ENCODE measurements at regions not wholly inside any gene's neighbourhood (a gene's known extent, or its start where the extent isn't known, plus 50 kb on each side); places are given as distances from the start of the nearest gene placed in this dataset.
"Not testable (repeated sequence)": the region's sequence is repeated elsewhere in the genome, so short reads cannot be mapped to it uniquely, and the experiment has no call there.

DNA sequence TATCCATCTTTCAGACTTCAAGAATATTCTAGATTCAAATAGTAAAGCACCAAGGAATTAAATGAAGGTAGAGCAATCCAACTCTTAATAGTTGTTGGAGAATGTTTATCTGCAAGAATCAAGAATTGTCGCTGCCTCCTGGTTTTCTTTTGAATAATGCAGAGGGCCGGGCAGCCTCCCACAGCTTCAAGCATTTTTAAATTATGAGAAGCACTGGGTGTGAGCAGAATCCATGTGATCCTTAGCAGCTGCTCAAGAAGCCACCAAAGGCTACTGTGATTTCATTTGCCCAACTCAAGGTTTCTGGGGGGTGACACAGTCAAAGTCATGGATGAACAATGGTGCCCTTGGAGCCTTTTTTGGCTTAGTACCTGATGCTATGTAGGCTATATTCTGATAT, 374.9 kb downstream of the BCL2L11 start:
- H3K9ac ChIP-seq (replicated peaks; ENCODE audit: extremely low read depth, insufficient read depth, low read length); dilution Hi-C loops (cut with MboI; ENCODE audit: extremely low pct_ligation_motif_present, low sequenced_read_pairs); H3K4me3 ChIP-seq (replicated peaks in 1 of 3; ENCODE audit: insufficient read depth in 1 of 3, low read depth in 1 of 3, low read length in 3 of 3); intact Hi-C loops (cut with micrococcal nuclease); DNase-seq (ENCODE audit: low read depth, low spot score); H3K9me3 ChIP-seq (replicated peaks; ENCODE audit: control insufficient read depth, insufficient read depth, low read length); H3K36me3 ChIP-seq (ENCODE audit: control insufficient read depth in 2 of 2, extremely low read depth in 1 of 2, insufficient read depth in 2 of 2, low read length in 2 of 2); H4K20me1 ChIP-seq (replicated peaks; ENCODE audit: control insufficient read depth, extremely low read depth, insufficient read depth, low read length); POLR2A ChIA-PET; H3K27me3 ChIP-seq (ENCODE audit: control insufficient read depth in 2 of 2, insufficient read depth in 2 of 2, low read length in 2 of 2); CTCF ChIA-PET; FAIRE-seq; H3K9me1 ChIP-seq (replicated peaks; ENCODE audit: control insufficient read depth, extremely low read depth, insufficient read depth, low read length); H2AFZ ChIP-seq (ENCODE audit: low read depth, low read length); BruUV-seq (replicated peaks): not testable (repeated sequence)
- peaks cover 16% of the 10 kb centered on the region for H3K4me1 ChIP-seq (ENCODE audit: control insufficient read depth, extremely low read depth, insufficient read depth, low read length)
- H3K27ac ChIP-seq (ENCODE audit: insufficient read depth, low read depth, low read length), result peak overlapping the region; percentile 71
- peaks cover 26% of the 10 kb centered on the region for H3K79me2 ChIP-seq (ENCODE audit: control insufficient read depth, insufficient read depth, low read length)
- peak overlapping the region; percentile 24 for H3K4me2 ChIP-seq (ENCODE audit: insufficient read depth, low read length)

DNA sequence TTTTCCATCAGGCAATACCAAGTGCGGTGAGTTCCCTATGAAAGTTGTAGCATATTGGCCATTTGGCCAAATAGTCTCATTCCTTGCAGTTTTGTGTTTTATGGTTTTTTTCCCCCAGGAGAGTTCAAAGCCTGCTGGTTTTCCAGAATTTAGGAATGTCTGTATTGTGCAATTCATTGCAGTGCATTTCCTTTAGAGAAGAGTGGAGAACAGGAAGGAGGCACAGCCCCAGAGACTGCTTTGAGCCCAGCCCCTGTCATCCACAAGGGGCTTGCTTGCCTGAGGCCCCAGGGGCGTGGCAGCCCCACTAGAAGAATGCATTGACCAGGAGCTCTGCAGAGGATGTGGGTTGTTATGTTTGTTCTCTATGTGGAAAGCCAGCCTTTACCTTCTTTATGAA, 375.5 kb downstream of the BCL2L11 start:
- H3K4me2 ChIP-seq (ENCODE audit: insufficient read depth, low read length), result peak overlapping the region; percentile 24
- BruUV-seq (replicated peaks); CTCF ChIA-PET; H3K9me1 ChIP-seq (replicated peaks; ENCODE audit: control insufficient read depth, extremely low read depth, insufficient read depth, low read length); H2AFZ ChIP-seq (ENCODE audit: low read depth, low read length); H3K9ac ChIP-seq (replicated peaks; ENCODE audit: extremely low read depth, insufficient read depth, low read length); H4K20me1 ChIP-seq (replicated peaks; ENCODE audit: control insufficient read depth, extremely low read depth, insufficient read depth, low read length); intact Hi-C loops (cut with micrococcal nuclease); H3K4me3 ChIP-seq (replicated peaks in 1 of 3; ENCODE audit: insufficient read depth in 1 of 3, low read depth in 1 of 3, low read length in 3 of 3); H3K9me3 ChIP-seq (replicated peaks; ENCODE audit: control insufficient read depth, insufficient read depth, low read length); POLR2A ChIA-PET; DNase-seq (ENCODE audit: low read depth, low spot score); H3K27me3 ChIP-seq (ENCODE audit: control insufficient read depth in 2 of 2, insufficient read depth in 2 of 2, low read length in 2 of 2); dilution Hi-C loops (cut with MboI; ENCODE audit: extremely low pct_ligation_motif_present, low sequenced_read_pairs); H3K36me3 ChIP-seq (ENCODE audit: control insufficient read depth in 2 of 2, extremely low read depth in 1 of 2, insufficient read depth in 2 of 2, low read length in 2 of 2): not testable (repeated sequence)
- peak overlapping the region; percentile 71 for H3K27ac ChIP-seq (ENCODE audit: insufficient read depth, low read depth, low read length)
- H3K79me2 ChIP-seq (ENCODE audit: control insufficient read depth, insufficient read depth, low read length), result peaks cover 23% of the 10 kb centered on the region
- FAIRE-seq, result peak; percentile 24
- H3K4me1 ChIP-seq (ENCODE audit: control insufficient read depth, extremely low read depth, insufficient read depth, low read length), result peaks cover 14% of the 10 kb centered on the region

DNA sequence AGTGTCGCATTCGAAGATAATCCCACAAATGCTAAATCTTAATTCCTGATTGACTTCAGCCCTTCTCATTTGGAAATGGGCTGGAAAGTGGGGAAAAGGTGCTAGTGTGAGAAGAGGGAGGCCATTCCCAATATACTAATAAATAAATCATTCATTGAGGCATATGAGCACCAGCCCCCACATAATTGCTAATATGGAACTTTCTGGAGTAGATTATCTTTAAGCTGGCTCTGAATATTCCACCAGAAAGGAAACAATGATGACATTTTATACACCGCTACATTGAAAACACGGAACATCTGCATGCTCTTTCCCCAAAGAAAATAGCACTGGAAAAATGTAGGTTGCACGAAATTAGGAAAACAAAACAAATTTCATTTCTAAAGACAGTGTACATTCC, 376.1 kb downstream of the BCL2L11 start:
- dilution Hi-C loops (cut with MboI; ENCODE audit: extremely low pct_ligation_motif_present, low sequenced_read_pairs); H3K36me3 ChIP-seq (ENCODE audit: control insufficient read depth in 2 of 2, extremely low read depth in 1 of 2, insufficient read depth in 2 of 2, low read length in 2 of 2); H3K9ac ChIP-seq (replicated peaks; ENCODE audit: extremely low read depth, insufficient read depth, low read length): not testable (repeated sequence)

DNA sequence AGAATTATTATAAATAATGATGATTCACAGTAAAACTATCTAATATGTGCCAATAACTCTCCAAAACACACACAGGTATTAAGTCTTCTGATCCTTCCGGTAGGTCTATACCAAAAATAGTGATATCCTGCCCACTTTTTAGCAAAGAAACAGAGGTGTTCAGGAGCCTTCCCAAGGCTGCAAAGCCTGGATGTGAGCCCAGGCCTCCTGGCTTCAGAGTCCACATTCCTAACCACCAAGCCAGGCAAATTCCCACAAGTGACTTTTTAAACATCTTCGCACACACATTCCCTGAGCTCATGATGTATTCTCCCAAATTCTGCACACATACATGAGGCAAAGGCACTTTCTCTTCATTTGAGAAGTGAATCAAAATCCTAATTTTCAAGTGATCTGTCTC, 376.6 kb downstream of the BCL2L11 start:
- POLR2A ChIA-PET; H3K9me1 ChIP-seq (replicated peaks; ENCODE audit: control insufficient read depth, extremely low read depth, insufficient read depth, low read length); intact Hi-C loops (cut with micrococcal nuclease); H3K27ac ChIP-seq (ENCODE audit: insufficient read depth, low read depth, low read length); H3K9me3 ChIP-seq (replicated peaks; ENCODE audit: control insufficient read depth, insufficient read depth, low read length); H3K36me3 ChIP-seq (ENCODE audit: control insufficient read depth in 2 of 2, extremely low read depth in 1 of 2, insufficient read depth in 2 of 2, low read length in 2 of 2); FAIRE-seq; H3K4me1 ChIP-seq (ENCODE audit: control insufficient read depth, extremely low read depth, insufficient read depth, low read length); CTCF ChIA-PET; H3K9ac ChIP-seq (replicated peaks; ENCODE audit: extremely low read depth, insufficient read depth, low read length); H4K20me1 ChIP-seq (replicated peaks; ENCODE audit: control insufficient read depth, extremely low read depth, insufficient read depth, low read length); H3K27me3 ChIP-seq (ENCODE audit: control insufficient read depth in 2 of 2, insufficient read depth in 2 of 2, low read length in 2 of 2); H2AFZ ChIP-seq (ENCODE audit: low read depth, low read length); dilution Hi-C loops (cut with MboI; ENCODE audit: extremely low pct_ligation_motif_present, low sequenced_read_pairs); DNase-seq (ENCODE audit: low read depth, low spot score); H3K4me2 ChIP-seq (ENCODE audit: insufficient read depth, low read length); BruUV-seq (replicated peaks); H3K4me3 ChIP-seq (replicated peaks in 1 of 3; ENCODE audit: insufficient read depth in 1 of 3, low read depth in 1 of 3, low read length in 3 of 3): not testable (repeated sequence)
- H3K79me2 ChIP-seq (ENCODE audit: control insufficient read depth, insufficient read depth, low read length), result peaks cover 14% of the 10 kb centered on the region

More for the DNA sequence above, 376.1 kb downstream of the BCL2L11 start:
- POLR2A ChIA-PET; intact Hi-C loops (cut with micrococcal nuclease); H3K9me1 ChIP-seq (replicated peaks; ENCODE audit: control insufficient read depth, extremely low read depth, insufficient read depth, low read length); BruUV-seq (replicated peaks); H3K27me3 ChIP-seq (ENCODE audit: control insufficient read depth in 2 of 2, insufficient read depth in 2 of 2, low read length in 2 of 2); CTCF ChIA-PET; FAIRE-seq; DNase-seq (ENCODE audit: low read depth, low spot score); H3K4me2 ChIP-seq (ENCODE audit: insufficient read depth, low read length); H3K4me3 ChIP-seq (replicated peaks in 1 of 3; ENCODE audit: insufficient read depth in 1 of 3, low read depth in 1 of 3, low read length in 3 of 3); H4K20me1 ChIP-seq (replicated peaks; ENCODE audit: control insufficient read depth, extremely low read depth, insufficient read depth, low read length); H2AFZ ChIP-seq (ENCODE audit: low read depth, low read length); H3K9me3 ChIP-seq (replicated peaks; ENCODE audit: control insufficient read depth, insufficient read depth, low read length): not testable (repeated sequence)
- Histone ChIP-seq H3K27ac (ENCODE audit: insufficient read depth, low read depth, low read length) (peak overlapping the region; percentile 3), H3K4me1 (ENCODE audit: control insufficient read depth, extremely low read depth, insufficient read depth, low read length) (peaks cover 10% of the 10 kb centered on the region), H3K79me2 (ENCODE audit: control insufficient read depth, insufficient read depth, low read length) (peaks cover 18% of the 10 kb centered on the region)
